Bronchial epithelial cell (primary cell): ENCODE measurements at regions not wholly inside any gene's neighbourhood (a gene's known extent, or its start where the extent isn't known, plus 50 kb on each side); places are given as distances from the start of the nearest gene placed in this dataset.

Experiments used
- DNase-seq: peaks from one replicate; pipeline ENCODE4 v3.0.0-alpha.2; 2010; ENCODE audit warnings: low read depth
- FAIRE-seq: peaks from 2 replicates; lab custom pipeline; 2011; peaks lifted over from hg19 to GRCh38; lab: Jason Lieb, UNC
- H3K27me3 ChIP-seq: 2 replicates; pipeline ENCODE4 v1.5.1; 2011; ENCODE audit warnings: low read length; ENCODE audit not compliant: control insufficient read depth, insufficient read depth
- H3K36me3 ChIP-seq: 2 replicates; pipeline ENCODE4 v1.5.1; 2011; ENCODE audit warnings: low read length; ENCODE audit not compliant: control insufficient read depth, insufficient read depth
- H3K4me3 ChIP-seq: 2 replicates; pipeline ENCODE4 v1.5.1; 2011; ENCODE audit warnings: mild to moderate bottlenecking, low read depth, low read length, control low read depth
- CTCF ChIP-seq: IDR thresholded peaks from 2 replicates; pipeline ENCODE4 v1.5.1; 2011; ENCODE audit warnings: mild to moderate bottlenecking, moderate library complexity, low read length, control low read depth, inconsistent platforms; ENCODE audit not compliant: insufficient read depth, severe bottlenecking

GRCh38 chr13:24013189-24013588 lies 115.9 kb upstream of the C1QTNF9B start:
- no peak for TF ChIP-seq CTCF
- FAIRE-seq (peak; percentile 28), DNase-seq (no peak)
- Histone ChIP-seq H3K36me3 (no peaks in the 10 kb centered on the region), H3K4me3 (no peak overlapping the region), H3K27me3 (peaks cover 5% of the 10 kb centered on the region)

GRCh38 chr13:24016046-24016445 lies 118.7 kb upstream of the C1QTNF9B start:
- peaks cover 2% of the 10 kb centered on the region for H3K27me3 ChIP-seq
- no peaks in the 10 kb centered on the region for H3K36me3 ChIP-seq
- H3K4me3 ChIP-seq = no peak overlapping the region
- FAIRE-seq (no peak), DNase-seq (no peak)
- TF ChIP-seq CTCF = no peak

- no peak overlapping the region for H3K4me3 ChIP-seq
- FAIRE-seq (no peak), DNase-seq (no peak)
- H3K27me3 ChIP-seq = no peaks in the 10 kb centered on the region
- TF ChIP-seq CTCF = no peak
- no peaks in the 10 kb centered on the region for H3K36me3 ChIP-seq
Measured at GRCh38 chr13:24022568-24022967, 125.3 kb upstream of the C1QTNF9B start.

- no peaks in the 10 kb centered on the region for H3K36me3 ChIP-seq
- no peak for TF ChIP-seq CTCF
- FAIRE-seq = no peak
- DNase-seq = no peak
- H3K4me3 ChIP-seq = no peak overlapping the region
- H3K27me3 ChIP-seq = no peaks in the 10 kb centered on the region
Measured at GRCh38 chr13:24023073-24023472, 125.8 kb upstream of the C1QTNF9B start.

- TF ChIP-seq CTCF = no peak
- Histone ChIP-seq H3K36me3 (no peaks in the 10 kb centered on the region), H3K27me3 (peaks cover 6% of the 10 kb centered on the region), H3K4me3 (no peak overlapping the region)
- DNase-seq = no peak
- peak; percentile 40 for FAIRE-seq
Measured at GRCh38 chr13:24027494-24027893, 130.2 kb upstream of the C1QTNF9B start.

- H3K27me3 ChIP-seq = peaks cover 8% of the 10 kb centered on the region
- no peak overlapping the region for H3K4me3 ChIP-seq
- TF ChIP-seq CTCF = no peak
- no peaks in the 10 kb centered on the region for H3K36me3 ChIP-seq
- DNase-seq (no peak), FAIRE-seq (no peak)
Measured at GRCh38 chr13:24032252-24032651, 128.3 kb upstream of the SPATA13 start.
